A673 (cell line): ENCODE measurements at regions not wholly inside any gene's neighbourhood (a gene's known extent, or its start where the extent isn't known, plus 50 kb on each side); places are given as distances from the start of the nearest gene placed in this dataset.

Source experiments
- BruUV-seq: library from RNA; stranded (reverse); fragments of 400-500 nt; replicated peaks from 2 replicates; lab custom pipeline; 2021; lab: Mats Ljungman, UMichigan
- CTCF ChIA-PET: fragments of 300-600 bp; sonication (Branson Sonifier 250); formaldehyde crosslinking; loops from one replicate; lab custom pipeline; 2022; ENCODE audit warnings: antibody characterized with exemption; lab: Charles Lee
- POLR2A ChIA-PET: fragments of 300-600 bp; sonication (Branson Sonifier 250); formaldehyde crosslinking; loops from one replicate; lab custom pipeline; 2022; ENCODE audit warnings: antibody characterized with exemption; ENCODE audit not compliant: low non-redundant PET; lab: Charles Lee
- DNase-seq: peaks from one replicate; pipeline ENCODE4 v3.0.0-alpha.2; 2015; ENCODE audit warnings: low spot score
- H3K27ac ChIP-seq: fragments of 200-600 bp; sonication (generic); 2 replicates; pipeline ENCODE4 v1.5.1; 2016; ENCODE audit warnings: mixed run types, low read depth, mild to moderate bottlenecking, mixed read lengths, antibody characterized with exemption, low read length; ENCODE audit not compliant: poor library complexity, severe bottlenecking
- H3K27me3 ChIP-seq: fragments of 200-600 bp; sonication (generic); replicated peaks from 2 replicates; pipeline ENCODE4 v1.6.1; 2017; ENCODE audit warnings: mixed run types, low read depth, mild to moderate bottlenecking, mixed read lengths, antibody characterized with exemption, low read length; ENCODE audit not compliant: insufficient read depth, poor library complexity
- H3K36me3 ChIP-seq: fragments of 200-600 bp; sonication (generic); 2 replicates; pipeline ENCODE4 v1.6.1; 2016; ENCODE audit warnings: mixed run types, mild to moderate bottlenecking, mixed read lengths, antibody characterized with exemption, low read length; ENCODE audit not compliant: insufficient read depth, poor library complexity, severe bottlenecking
- H3K4me1 ChIP-seq: fragments of 200-600 bp; sonication (generic); 2 replicates; pipeline ENCODE4 v1.6.1; 2017; ENCODE audit warnings: mixed run types, mild to moderate bottlenecking, mixed read lengths, antibody characterized with exemption, low read length; ENCODE audit not compliant: insufficient read depth, poor library complexity, severe bottlenecking
- H3K4me3 ChIP-seq: fragments of 200-600 bp; sonication (generic); 2 replicates; pipeline ENCODE4 v1.5.1; 2016; ENCODE audit warnings: low read depth, mixed run types, mild to moderate bottlenecking, mixed read lengths, low read length; ENCODE audit not compliant: poor library complexity, severe bottlenecking
- H3K9me3 ChIP-seq: fragments of 200-600 bp; sonication (generic); 2 replicates; pipeline ENCODE4 v1.6.1; 2016; ENCODE audit warnings: mixed run types, low read depth, mild to moderate bottlenecking, mixed read lengths, antibody characterized with exemption, low read length; ENCODE audit not compliant: poor library complexity, severe bottlenecking
- EZH2 ChIP-seq: fragments of 200-600 bp; sonication (generic); IDR thresholded peaks from 2 replicates; pipeline ENCODE4 v1.6.1; 2017; ENCODE audit warnings: borderline replicate concordance, low read depth, mild to moderate bottlenecking, mixed read lengths, antibody characterized with exemption, low read length; ENCODE audit not compliant: poor library complexity, severe bottlenecking
- intact Hi-C: fragments of 100-400 bp; cut with micrococcal nuclease; formaldehyde crosslinking; loops from one replicate; pipeline ENCODE4 v1.10.0; 2022; ENCODE audit not compliant: unreplicated experiment
- TF ChIP-seq, protein P1 (sequence below): fragments of 300-800, 200-600 bp; sonication (generic); conservative IDR thresholded peaks from 2 replicates; pipeline ENCODE4 v1.5.1; 2017; ENCODE audit warnings: low read depth, mild to moderate bottlenecking, antibody characterized with exemption, low read length, moderate library complexity, mixed read lengths

DNA sequence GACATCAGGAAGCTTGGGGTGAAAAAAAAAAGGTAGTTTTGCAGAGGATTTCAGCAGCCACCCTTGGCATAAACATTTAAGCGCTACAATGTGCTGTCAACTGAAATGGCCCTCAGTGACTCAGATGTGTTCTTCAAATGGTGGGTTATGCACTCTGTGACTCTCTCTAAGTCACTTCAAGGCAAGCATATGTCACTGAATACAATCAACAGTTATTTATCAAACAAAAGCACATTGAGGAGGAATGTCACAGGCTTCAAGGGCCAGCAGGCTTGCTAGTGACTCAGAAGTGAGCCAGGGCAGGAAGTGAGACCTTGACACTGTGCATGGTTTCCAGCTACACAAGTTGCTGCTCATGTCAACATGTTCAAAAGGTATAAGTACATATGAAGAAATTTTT lies 523.7 kb upstream of the HTR2A start:
- TF ChIP-seq EZH2, result no peak
- TF ChIP-seq, protein P1, sequence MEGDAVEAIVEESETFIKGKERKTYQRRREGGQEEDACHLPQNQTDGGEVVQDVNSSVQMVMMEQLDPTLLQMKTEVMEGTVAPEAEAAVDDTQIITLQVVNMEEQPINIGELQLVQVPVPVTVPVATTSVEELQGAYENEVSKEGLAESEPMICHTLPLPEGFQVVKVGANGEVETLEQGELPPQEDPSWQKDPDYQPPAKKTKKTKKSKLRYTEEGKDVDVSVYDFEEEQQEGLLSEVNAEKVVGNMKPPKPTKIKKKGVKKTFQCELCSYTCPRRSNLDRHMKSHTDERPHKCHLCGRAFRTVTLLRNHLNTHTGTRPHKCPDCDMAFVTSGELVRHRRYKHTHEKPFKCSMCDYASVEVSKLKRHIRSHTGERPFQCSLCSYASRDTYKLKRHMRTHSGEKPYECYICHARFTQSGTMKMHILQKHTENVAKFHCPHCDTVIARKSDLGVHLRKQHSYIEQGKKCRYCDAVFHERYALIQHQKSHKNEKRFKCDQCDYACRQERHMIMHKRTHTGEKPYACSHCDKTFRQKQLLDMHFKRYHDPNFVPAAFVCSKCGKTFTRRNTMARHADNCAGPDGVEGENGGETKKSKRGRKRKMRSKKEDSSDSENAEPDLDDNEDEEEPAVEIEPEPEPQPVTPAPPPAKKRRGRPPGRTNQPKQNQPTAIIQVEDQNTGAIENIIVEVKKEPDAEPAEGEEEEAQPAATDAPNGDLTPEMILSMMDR, result no peak
- Histone ChIP-seq H3K4me3 (no peak overlapping the region), H3K27me3 (peaks cover 9% of the 10 kb centered on the region), H3K4me1 (no peaks in the 10 kb centered on the region), H3K36me3 (no peaks in the 10 kb centered on the region), H3K27ac (no peak overlapping the region), H3K9me3 (no peaks in the 10 kb centered on the region)
- POLR2A ChIA-PET, result no interaction called here
- BruUV-seq, result no TSS peak
- CTCF ChIA-PET, result no interaction called here
- intact Hi-C loops, result no loop called here
- no peak for DNase-seq

DNA sequence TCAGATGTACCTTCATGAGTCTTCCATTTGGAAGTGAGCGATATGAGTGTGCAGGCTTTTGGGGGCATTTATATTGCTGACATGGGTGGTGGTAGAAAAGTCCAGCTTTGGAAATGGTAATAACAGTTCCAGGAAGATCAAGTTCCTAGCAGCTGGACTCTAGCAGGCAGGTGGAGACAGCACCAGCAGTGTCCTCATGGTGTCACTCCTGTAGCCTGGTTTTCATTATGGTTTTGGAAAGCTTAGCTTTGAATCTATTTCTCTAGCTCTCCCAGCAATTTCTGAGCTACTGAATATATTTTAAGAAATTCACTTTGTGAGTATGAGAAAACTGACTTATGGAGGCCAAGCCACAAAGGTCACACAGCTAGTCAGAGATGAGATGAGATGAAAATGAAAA lies 523.2 kb upstream of the HTR2A start:
- intact Hi-C loops, result no loop called here

DNA sequence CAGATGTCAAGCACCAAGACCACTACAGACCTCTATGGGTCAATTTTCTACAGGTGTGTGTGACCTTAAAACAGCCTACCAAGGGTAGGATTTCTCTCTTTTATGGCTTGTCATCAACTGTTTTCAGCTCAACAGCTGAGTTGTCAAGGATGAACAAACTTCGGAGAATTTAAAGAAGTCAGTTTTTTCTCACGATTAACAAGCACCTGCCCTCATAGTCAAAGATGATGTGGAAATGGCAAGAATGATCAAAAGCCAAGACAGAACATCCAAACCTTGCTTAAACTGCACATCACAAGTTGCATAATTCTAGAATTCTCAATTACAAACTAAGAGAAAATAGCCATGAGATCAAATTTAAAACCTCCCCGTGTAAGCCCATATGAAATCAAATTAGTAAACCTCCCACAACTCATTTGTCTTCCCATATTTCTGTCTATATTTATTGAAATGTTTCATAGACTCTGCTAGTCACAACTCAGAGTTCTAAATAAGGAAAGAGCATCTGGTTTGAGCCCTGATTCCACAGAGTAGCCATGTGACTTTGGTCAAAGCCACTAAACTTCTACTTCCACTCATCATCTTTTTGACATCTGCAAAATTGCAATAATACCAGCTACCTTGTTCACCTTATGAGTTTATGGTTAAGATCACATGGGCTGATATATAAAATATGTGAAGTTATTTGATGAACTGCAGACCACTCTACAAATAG lies 521.5 kb upstream of the HTR2A start:
- intact Hi-C loops, result no loop called here

More for the DNA sequence above, 523.2 kb upstream of the HTR2A start:
- Histone ChIP-seq H3K27ac (no peak overlapping the region), H3K4me3 (no peak overlapping the region), H3K9me3 (no peaks in the 10 kb centered on the region), H3K27me3 (peaks cover 7% of the 10 kb centered on the region), H3K36me3 (no peaks in the 10 kb centered on the region), H3K4me1 (no peaks in the 10 kb centered on the region)
- TF ChIP-seq EZH2, result no peak
- TF ChIP-seq, protein P1, result no peak
- ChIA-PET CTCF (no interaction called here), POLR2A (no interaction called here)
- no peak for DNase-seq
- no TSS peak for BruUV-seq

More for the DNA sequence above, 521.5 kb upstream of the HTR2A start:
- ChIA-PET CTCF (no interaction called here), POLR2A (no interaction called here)
- Histone ChIP-seq H3K27me3 (peaks cover 7% of the 10 kb centered on the region), H3K36me3 (no peaks in the 10 kb centered on the region), H3K4me3 (no peak overlapping the region), H3K9me3 (no peaks in the 10 kb centered on the region), H3K4me1 (no peaks in the 10 kb centered on the region), H3K27ac (no peak overlapping the region)
- no TSS peak for BruUV-seq
- TF ChIP-seq EZH2, result no peak
- TF ChIP-seq, protein P1, result no peak
- no peak for DNase-seq
